Calu3 (cell line): ENCODE measurements at regions not wholly inside any gene's neighbourhood (a gene's known extent, or its start where the extent isn't known, plus 50 kb on each side); places are given as distances from the start of the nearest gene placed in this dataset.

Experiments
- BruUV-seq: library from RNA; stranded (reverse); fragments of 400-500 nt; replicated peaks from 2 replicates; lab custom pipeline; 2021; lab: Mats Ljungman, UMichigan
- CTCF ChIA-PET: fragments of 300-600 bp; sonication (Branson Sonifier 250); formaldehyde crosslinking; loops from one replicate; lab custom pipeline; 2022; ENCODE audit warnings: antibody characterized with exemption; lab: Charles Lee
- DNase-seq: peaks from one replicate; pipeline ENCODE4 v3.0.0; 2022
- H3K27ac Mint-ChIP-seq: one replicate; pipeline ENCODE4 v1.8.0; 2022; ENCODE audit warnings: mixed read lengths; ENCODE audit not compliant: unreplicated experiment
- H3K27me3 Mint-ChIP-seq: one replicate; pipeline ENCODE4 v1.8.0; 2022; ENCODE audit warnings: mixed read lengths; ENCODE audit not compliant: unreplicated experiment
- H3K36me3 Mint-ChIP-seq: one replicate; pipeline ENCODE4 v1.8.0; 2022; ENCODE audit warnings: mild to moderate bottlenecking, moderate library complexity, mixed read lengths; ENCODE audit not compliant: insufficient read depth, unreplicated experiment
- H3K4me1 Mint-ChIP-seq: one replicate; pipeline ENCODE4 v1.8.0; 2022; ENCODE audit warnings: mild to moderate bottlenecking, low read depth, mixed read lengths; ENCODE audit not compliant: unreplicated experiment
- H3K4me3 Mint-ChIP-seq: one replicate; pipeline ENCODE4 v1.8.0; 2022; ENCODE audit warnings: mild to moderate bottlenecking, low read depth, moderate library complexity, mixed read lengths; ENCODE audit not compliant: unreplicated experiment
- H3K9me3 Mint-ChIP-seq: one replicate; pipeline ENCODE4 v1.8.0; 2022; ENCODE audit warnings: low read depth, mixed read lengths; ENCODE audit not compliant: unreplicated experiment
- CTCF ChIP-seq: fragments of 200-600 bp; IDR thresholded peaks from one replicate; pipeline ENCODE4 v1.8.0; 2022; ENCODE audit warnings: antibody characterized with exemption; ENCODE audit not compliant: unreplicated experiment
- intact Hi-C: fragments of 100-400 bp; cut with micrococcal nuclease; formaldehyde crosslinking; loops from one replicate; pipeline ENCODE4 v1.10.0; 2022; ENCODE audit not compliant: unreplicated experiment

- H3K9me3 Mint-ChIP-seq, result peaks cover 8% of the 10 kb centered on the region
- no peak overlapping the region for H3K4me3 Mint-ChIP-seq
- H3K27me3 Mint-ChIP-seq, result no peaks in the 10 kb centered on the region
- H3K36me3 Mint-ChIP-seq, result no peaks in the 10 kb centered on the region
- intact Hi-C loops, result no loop called here
- DNase-seq, result no peak
- no TSS peak for BruUV-seq
- TF ChIP-seq CTCF, result no peak
- H3K27ac Mint-ChIP-seq, result no peak overlapping the region
- CTCF ChIA-PET, result no interaction called here
- H3K4me1 Mint-ChIP-seq, result no peaks in the 10 kb centered on the region
Observed at GRCh38 chr17:13931111-13931526, 138.2 kb upstream of the COX10 start.

- intact Hi-C loops, result no loop called here
- no peak for TF ChIP-seq CTCF
- Mint-ChIP-seq H3K27me3 (no peaks in the 10 kb centered on the region), H3K9me3 (peaks cover 8% of the 10 kb centered on the region), H3K4me1 (no peaks in the 10 kb centered on the region), H3K4me3 (no peak overlapping the region), H3K36me3 (no peaks in the 10 kb centered on the region), H3K27ac (no peak overlapping the region)
- CTCF ChIA-PET, result no interaction called here
- BruUV-seq, result no TSS peak
- DNase-seq, result no peak
Observed at GRCh38 chr17:13931800-13932460, 137.4 kb upstream of the COX10 start.

- no peak for TF ChIP-seq CTCF
- Mint-ChIP-seq H3K4me1 (no peaks in the 10 kb centered on the region), H3K36me3 (no peaks in the 10 kb centered on the region), H3K4me3 (no peak overlapping the region), H3K9me3 (peaks cover 8% of the 10 kb centered on the region), H3K27ac (no peak overlapping the region), H3K27me3 (no peaks in the 10 kb centered on the region)
- no TSS peak for BruUV-seq
- no peak for DNase-seq
- intact Hi-C loops, result no loop called here
- CTCF ChIA-PET, result no interaction called here
Observed at GRCh38 chr17:13933441-13934276, 135.6 kb upstream of the COX10 start.

- peaks cover 3% of the 10 kb centered on the region for H3K9me3 Mint-ChIP-seq
- H3K27ac Mint-ChIP-seq, result no peak overlapping the region
- no peak for DNase-seq
- H3K36me3 Mint-ChIP-seq, result no peaks in the 10 kb centered on the region
- intact Hi-C loops, result no loop called here
- H3K4me1 Mint-ChIP-seq, result no peaks in the 10 kb centered on the region
- CTCF ChIA-PET, result no interaction called here
- H3K4me3 Mint-ChIP-seq, result no peak overlapping the region
- no TSS peak for BruUV-seq
- no peaks in the 10 kb centered on the region for H3K27me3 Mint-ChIP-seq
- no peak for TF ChIP-seq CTCF
Observed at GRCh38 chr17:13939222-13939621, 130.1 kb upstream of the COX10 start.
